Endothelial cell of umbilical vein (primary cell): ENCODE measurements at regions not wholly inside any gene's neighbourhood (a gene's known extent, or its start where the extent isn't known, plus 50 kb on each side); places are given as distances from the start of the nearest gene placed in this dataset.
"Not testable (repeated sequence)": the region's sequence is repeated elsewhere in the genome, so short reads cannot be mapped to it uniquely, and the experiment has no call there.

Experiments used
- BruUV-seq: library from RNA; stranded (reverse); fragments of 400-500 nt; replicated peaks from 2 replicates; lab custom pipeline; 2021; lab: Mats Ljungman, UMichigan
- CTCF ChIA-PET: fragments of 300-600, 350-600 bp; sonication (Branson Sonifier 250); formaldehyde crosslinking; loops from one replicate; lab custom pipeline; 2021; ENCODE audit warnings: antibody characterized with exemption, inconsistent platforms; lab: Charles Lee
- POLR2A ChIA-PET: fragments of 300-600, 350-600 bp; sonication (Branson Sonifier 250); formaldehyde crosslinking; loops from one replicate; lab custom pipeline; 2021; ENCODE audit warnings: antibody characterized with exemption, inconsistent platforms; lab: Charles Lee
- DNase-seq: peaks from one replicate; pipeline ENCODE4 v3.0.0-alpha.2; 2011; ENCODE audit warnings: low read depth, low spot score
- FAIRE-seq: peaks from 2 replicates; lab custom pipeline; 2011; peaks lifted over from hg19 to GRCh38; lab: Jason Lieb, UNC
- H2AFZ ChIP-seq: 2 replicates; pipeline ENCODE4 v1.6.0; 2012; ENCODE audit warnings: low read depth, low read length, control low read depth, inconsistent platforms
- H3K27ac ChIP-seq: 2 replicates; pipeline ENCODE4 v1.5.1; 2011; ENCODE audit warnings: low read depth, mild to moderate bottlenecking, control low read depth, low read length, moderate library complexity; ENCODE audit not compliant: insufficient read depth
- H3K27me3 ChIP-seq, 2 experiments: 2 replicates each; pipeline versions ENCODE4 v1.6.0 to v1.6.1; 2011; ENCODE audit warnings: low read length in 2 of 2, mixed read lengths in 1 of 2; ENCODE audit not compliant: control insufficient read depth in 2 of 2, insufficient read depth in 2 of 2
- H3K36me3 ChIP-seq, 2 experiments: 2 replicates in 1 of 2; 3 replicates in 1 of 2; pipeline ENCODE4 v1.5.1; 2011; ENCODE audit warnings: low read length in 2 of 2, mild to moderate bottlenecking in 1 of 2, moderate library complexity in 1 of 2; ENCODE audit not compliant: control insufficient read depth in 2 of 2, insufficient read depth in 2 of 2; ENCODE audit errors: extremely low read depth in 1 of 2
- H3K4me1 ChIP-seq: 3 replicates; pipeline ENCODE4 v1.5.1; 2011; ENCODE audit warnings: mild to moderate bottlenecking, low read length; ENCODE audit not compliant: control insufficient read depth, insufficient read depth; ENCODE audit errors: extremely low read depth
- H3K4me2 ChIP-seq: 2 replicates; pipeline ENCODE4 v1.6.1; 2011; ENCODE audit warnings: low read length, control low read depth, mixed read lengths; ENCODE audit not compliant: insufficient read depth
- H3K4me3 ChIP-seq, 3 experiments: fragments of 200-600 bp in 1 of 3; sonication (generic), shearing (Covaris generic) in 1 of 3; replicated peaks in 1 of 3; 2 replicates each; pipeline ENCODE4 v1.5.1; 2011 to 2016; ENCODE audit warnings: control low read depth in 3 of 3, low read length in 3 of 3, mild to moderate bottlenecking in 2 of 3, inconsistent platforms in 1 of 3, low read depth in 1 of 3, moderate library complexity in 1 of 3; ENCODE audit not compliant: insufficient read depth in 1 of 3
- H3K79me2 ChIP-seq: 2 replicates; pipeline ENCODE4 v1.6.0; 2012; ENCODE audit warnings: low read length, inconsistent platforms; ENCODE audit not compliant: control insufficient read depth, insufficient read depth
- H3K9ac ChIP-seq: replicated peaks from 2 replicates; pipeline ENCODE3; 2011; ENCODE audit warnings: low read length, control low read depth; ENCODE audit not compliant: insufficient read depth; ENCODE audit errors: extremely low read depth
- H3K9me1 ChIP-seq: replicated peaks from 3 replicates; pipeline ENCODE4 v1.6.0; 2011; ENCODE audit warnings: mild to moderate bottlenecking, low read length; ENCODE audit not compliant: control insufficient read depth, insufficient read depth; ENCODE audit errors: extremely low read depth
- H3K9me3 ChIP-seq: replicated peaks from 2 replicates; pipeline ENCODE4 v1.5.1; 2012; ENCODE audit warnings: low read length, inconsistent platforms; ENCODE audit not compliant: control insufficient read depth, insufficient read depth
- H4K20me1 ChIP-seq: replicated peaks from 2 replicates; pipeline ENCODE3; 2011; ENCODE audit warnings: mild to moderate bottlenecking, low read length; ENCODE audit not compliant: control insufficient read depth, insufficient read depth; ENCODE audit errors: extremely low read depth
- CTCF ChIP-seq, 2 donors: IDR thresholded peaks; 1 replicate in 1 of 2; 2 replicates in 1 of 2; pipeline ENCODE4 v1.5.1; 2011; ENCODE audit warnings: low read length in 2 of 2, mild to moderate bottlenecking in 2 of 2, moderate library complexity in 2 of 2, control low read depth in 1 of 2, inconsistent platforms in 1 of 2, low read depth in 1 of 2; ENCODE audit not compliant: insufficient read depth in 1 of 2; ENCODE audit errors: extremely low read depth in 1 of 2
- EZH2 ChIP-seq: IDR thresholded peaks from 2 replicates; pipeline ENCODE4 v1.6.1; 2012; ENCODE audit warnings: borderline replicate concordance, low read depth, mild to moderate bottlenecking, moderate library complexity, low read length, inconsistent platforms; ENCODE audit not compliant: severe bottlenecking
- FOS ChIP-seq: IDR thresholded peaks from 2 replicates; pipeline ENCODE4 v1.6.1; 2011; ENCODE audit warnings: mild to moderate bottlenecking, low read length, moderate library complexity, borderline replicate concordance; ENCODE audit not compliant: insufficient read depth
- GATA2 ChIP-seq: IDR thresholded peaks from 2 replicates; pipeline ENCODE4 v1.7.0; 2011; ENCODE audit warnings: low read depth, mild to moderate bottlenecking, moderate library complexity, mixed read lengths, low read length; ENCODE audit not compliant: insufficient read length, insufficient read depth
- JUN ChIP-seq: IDR thresholded peaks from 2 replicates; pipeline ENCODE4 v1.6.1; 2011; ENCODE audit warnings: borderline replicate concordance, low read depth; ENCODE audit not compliant: insufficient read length, insufficient read depth
- MAX ChIP-seq: IDR thresholded peaks from 2 replicates; pipeline ENCODE4 v1.6.1; 2011; ENCODE audit not compliant: insufficient read depth, insufficient read length
- MYC ChIP-seq: IDR thresholded peaks from one replicate; pipeline ENCODE4 v1.6.1; 2011; ENCODE audit warnings: mild to moderate bottlenecking, low read depth, low read length
- POLR2A ChIP-seq: IDR thresholded peaks from 2 replicates; pipeline ENCODE4 v1.6.1; 2012; ENCODE audit warnings: low read depth, mild to moderate bottlenecking, control low read depth, low read length
- POLR2AphosphoS5 ChIP-seq: IDR thresholded peaks from 2 replicates; pipeline ENCODE4 v1.6.1; 2012; ENCODE audit warnings: low read depth, mild to moderate bottlenecking, control low read depth, low read length, moderate library complexity; ENCODE audit not compliant: insufficient read depth
- dilution Hi-C: fragments of 300-500 bp; cut with MboI; formaldehyde crosslinking; loops from one replicate; pipeline ENCODE4 v1.15.0; 2019; ENCODE audit warnings: low sequenced_read_pairs; ENCODE audit not compliant: extremely low pct_ligation_motif_present
- intact Hi-C: fragments of 100-400 bp; cut with micrococcal nuclease; formaldehyde crosslinking; loops from one replicate; pipeline ENCODE4 v1.10.0; 2022

GRCh38 chr10:32139223-32140073 is 83.2 kb upstream of the KIF5B start:
- peaks cover 24% of the 10 kb centered on the region for H3K4me1 ChIP-seq
- no peak overlapping the region for H3K9ac ChIP-seq
- FAIRE-seq (peak; percentile 97), DNase-seq (peak; percentile 94)
- TF ChIP-seq POLR2A (no peak), MAX (no peak), POLR2AphosphoS5 (peak; percentile 72), JUN (peak; percentile 87), CTCF (IDR thresholded peaks at IDR 0.05; ENCODE audit: extremely low read depth in 1 of 2, insufficient read depth in 1 of 2, low read depth in 1 of 2, low read length in 2 of 2) (peak in 1 of 2 donors; percentile 15), FOS (peak; percentile 97), MYC (peak; percentile 61), EZH2 (no peak), GATA2 (peak; percentile 18)
- ChIA-PET CTCF (interaction anchor here (0.9 to 3.4 kb wide), 8 partner anchors 10 to 71 kb away, joined by 3 to 17 read pairs (median 4); no protein-coding TSS in a partner anchor), POLR2A (interaction anchor here (0.6 to 0.7 kb wide), 2 partner anchors 9 to 11 kb away, joined by 3 read pairs; no protein-coding TSS in a partner anchor)
- no peaks in the 10 kb centered on the region for H3K79me2 ChIP-seq
- TSS peak; percentile 90 for BruUV-seq
- peak overlapping the region; percentile 67 for H3K27ac ChIP-seq
- dilution Hi-C loops (no loop called here), intact Hi-C loops (loop anchor here (1.0 to 10.0 kb wide), 3 partner anchors 10 to 1225 kb away; no protein-coding TSS in a partner anchor)
- H3K9me1 ChIP-seq: no peaks in the 10 kb centered on the region
- no peak overlapping the region for H3K4me3 ChIP-seq
- no peaks in the 10 kb centered on the region for H3K9me3 ChIP-seq
- no peaks in the 10 kb centered on the region for H4K20me1 ChIP-seq
- no peaks in the 10 kb centered on the region for H3K36me3 ChIP-seq
- H3K4me2 ChIP-seq: peak overlapping the region; percentile 37
- H3K27me3 ChIP-seq: no peaks in the 10 kb centered on the region
- H2AFZ ChIP-seq: peak overlapping the region; percentile 68

- H2AFZ ChIP-seq, H3K4me2 ChIP-seq, BruUV-seq, POLR2A ChIA-PET, H3K9ac ChIP-seq, H3K79me2 ChIP-seq, H3K27me3 ChIP-seq, H3K4me3 ChIP-seq, H3K9me3 ChIP-seq, intact Hi-C loops, H3K9me1 ChIP-seq, H3K27ac ChIP-seq, H4K20me1 ChIP-seq, CTCF ChIA-PET, DNase-seq, dilution Hi-C loops, FAIRE-seq, H3K36me3 ChIP-seq: not testable (repeated sequence)
- peaks cover 26% of the 10 kb centered on the region for H3K4me1 ChIP-seq
Measured at GRCh38 chr10:32136927-32137326, 80.7 kb upstream of the KIF5B start.
